ENCODE measurements at regions not wholly inside any gene's neighbourhood (a gene's known extent, or its start where the extent isn't known, plus 50 kb on each side); places are given as distances from the start of the nearest gene placed in this dataset.
"Not testable (repeated sequence)": the region's sequence is repeated elsewhere in the genome, so short reads cannot be mapped to it uniquely, and the experiment has no call there.

DNA sequence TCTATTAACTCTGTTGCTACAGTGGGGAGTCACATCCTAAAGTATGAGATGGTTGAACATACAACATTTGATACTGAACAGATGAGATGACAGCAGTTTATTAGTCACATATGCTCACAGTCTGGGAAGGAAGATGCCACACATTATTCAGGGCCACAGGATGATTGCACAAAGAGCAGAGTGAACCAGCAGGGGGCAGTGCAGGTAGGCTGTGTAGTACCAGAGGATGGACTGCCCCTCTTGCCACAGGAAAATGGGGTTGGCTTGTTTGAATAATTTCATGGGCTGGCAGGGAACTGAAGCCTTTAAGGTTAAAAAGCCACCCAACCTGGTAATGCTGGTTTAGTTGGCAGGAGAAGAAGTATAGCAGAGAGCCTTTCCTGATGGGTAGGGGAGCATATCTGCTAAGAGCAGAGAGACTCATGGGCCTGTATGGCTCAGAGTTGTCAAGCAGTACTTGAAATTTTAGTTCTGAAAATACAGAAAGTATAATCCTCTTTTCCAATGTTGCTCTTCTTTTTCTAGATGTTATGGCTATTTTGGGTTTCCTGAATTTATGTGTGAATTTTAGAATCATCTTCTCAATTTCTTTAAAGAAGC is 180.4 kb upstream of the B3GAT1 start:
- peaks cover 4% of the 10 kb centered on the region for H3K27me3 Mint-ChIP-seq
- ATAC-seq (ENCODE audit: low read depth) (no peak), DNase-seq (no peak)
- TF ChIP-seq, protein P1, sequence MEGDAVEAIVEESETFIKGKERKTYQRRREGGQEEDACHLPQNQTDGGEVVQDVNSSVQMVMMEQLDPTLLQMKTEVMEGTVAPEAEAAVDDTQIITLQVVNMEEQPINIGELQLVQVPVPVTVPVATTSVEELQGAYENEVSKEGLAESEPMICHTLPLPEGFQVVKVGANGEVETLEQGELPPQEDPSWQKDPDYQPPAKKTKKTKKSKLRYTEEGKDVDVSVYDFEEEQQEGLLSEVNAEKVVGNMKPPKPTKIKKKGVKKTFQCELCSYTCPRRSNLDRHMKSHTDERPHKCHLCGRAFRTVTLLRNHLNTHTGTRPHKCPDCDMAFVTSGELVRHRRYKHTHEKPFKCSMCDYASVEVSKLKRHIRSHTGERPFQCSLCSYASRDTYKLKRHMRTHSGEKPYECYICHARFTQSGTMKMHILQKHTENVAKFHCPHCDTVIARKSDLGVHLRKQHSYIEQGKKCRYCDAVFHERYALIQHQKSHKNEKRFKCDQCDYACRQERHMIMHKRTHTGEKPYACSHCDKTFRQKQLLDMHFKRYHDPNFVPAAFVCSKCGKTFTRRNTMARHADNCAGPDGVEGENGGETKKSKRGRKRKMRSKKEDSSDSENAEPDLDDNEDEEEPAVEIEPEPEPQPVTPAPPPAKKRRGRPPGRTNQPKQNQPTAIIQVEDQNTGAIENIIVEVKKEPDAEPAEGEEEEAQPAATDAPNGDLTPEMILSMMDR (IDR thresholded peaks at IDR 0.05): no peak
- ChIA-PET POLR2A (no interaction called here), CTCF (no interaction called here)
- H3K4me1 Mint-ChIP-seq: peaks cover 7% of the 10 kb centered on the region
- no peak overlapping the region for H3K27ac Mint-ChIP-seq
- intact Hi-C loops (cut with micrococcal nuclease): no loop called here
- H3K4me3 Mint-ChIP-seq: no peak overlapping the region
- H3K36me3 Mint-ChIP-seq (ENCODE audit: low read depth): no peaks in the 10 kb centered on the region
- no peaks in the 10 kb centered on the region for H3K9me3 Mint-ChIP-seq

DNA sequence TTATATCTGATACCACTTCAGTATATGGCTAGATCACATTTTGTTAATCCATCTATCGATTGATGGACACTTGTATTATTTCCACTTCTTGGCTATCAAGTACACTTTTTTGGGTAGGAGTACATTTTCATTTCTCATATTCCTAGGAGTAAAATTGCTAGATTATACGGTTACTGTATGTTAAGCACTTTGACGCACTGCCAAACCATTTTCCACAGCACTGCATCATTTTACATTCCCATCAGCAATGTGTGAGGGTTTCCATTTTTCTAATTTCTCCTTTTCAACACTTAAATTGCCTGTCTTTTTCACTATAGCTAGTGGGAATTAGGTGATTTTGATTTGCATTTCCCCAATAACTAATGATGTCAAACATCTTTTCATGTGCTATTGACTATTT is 179.3 kb upstream of the B3GAT1 start:
- Mint-ChIP-seq H3K36me3 (ENCODE audit: low read depth) (no peaks in the 10 kb centered on the region), H3K27ac (no peak overlapping the region), H3K4me1 (peaks cover 18% of the 10 kb centered on the region), H3K27me3 (peaks cover 4% of the 10 kb centered on the region), H3K9me3 (no peaks in the 10 kb centered on the region), H3K4me3 (no peak overlapping the region)
- intact Hi-C loops (cut with micrococcal nuclease): no loop called here
- ATAC-seq (ENCODE audit: low read depth) (no peak), DNase-seq (no peak)
- TF ChIP-seq, protein P1 (IDR thresholded peaks at IDR 0.05): no peak
- POLR2A ChIA-PET: no interaction called here
- CTCF ChIA-PET: no interaction called here

DNA sequence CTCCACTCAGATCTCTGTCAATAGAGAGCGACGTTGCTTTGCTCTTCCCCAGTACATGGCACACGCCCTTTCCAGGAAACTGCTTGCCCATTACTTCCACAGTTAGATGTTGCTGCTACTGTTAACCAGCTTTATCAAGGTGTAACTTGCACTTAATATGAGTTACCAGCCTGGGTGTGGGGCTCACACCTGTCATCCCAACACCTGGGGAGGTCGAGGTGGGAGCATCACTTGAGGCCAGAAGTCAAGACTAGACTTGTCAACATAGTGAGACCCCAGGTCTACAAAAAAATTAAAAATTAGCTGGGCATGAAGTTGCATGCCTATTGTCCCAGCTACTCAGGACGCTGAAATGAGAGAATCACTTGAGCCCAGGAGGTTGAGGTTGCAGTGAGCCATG is 177.1 kb upstream of the B3GAT1 start:
- H3K27ac Mint-ChIP-seq: no peak overlapping the region
- H3K9me3 Mint-ChIP-seq: no peaks in the 10 kb centered on the region
- no peak for ATAC-seq (ENCODE audit: low read depth)
- DNase-seq: no peak
- CTCF ChIA-PET: no interaction called here
- POLR2A ChIA-PET: no interaction called here
- TF ChIP-seq, protein P1 (IDR thresholded peaks at IDR 0.05): no peak
- no peaks in the 10 kb centered on the region for H3K36me3 Mint-ChIP-seq (ENCODE audit: low read depth)
- H3K4me1 Mint-ChIP-seq: peaks cover 35% of the 10 kb centered on the region
- no peak overlapping the region for H3K4me3 Mint-ChIP-seq
- no peaks in the 10 kb centered on the region for H3K27me3 Mint-ChIP-seq
- intact Hi-C loops (cut with micrococcal nuclease): no loop called here

- CTCF ChIA-PET; H3K4me3 Mint-ChIP-seq; H3K27me3 Mint-ChIP-seq; intact Hi-C loops (cut with micrococcal nuclease); H3K27ac Mint-ChIP-seq; ATAC-seq (ENCODE audit: low read depth); H3K36me3 Mint-ChIP-seq (ENCODE audit: low read depth); H3K9me3 Mint-ChIP-seq; DNase-seq: not testable (repeated sequence)
- POLR2A ChIA-PET: interaction anchor here (0.7 kb wide), 1 partner anchor 554 kb away, joined by 3 read pairs; no protein-coding TSS in a partner anchor
- H3K4me1 Mint-ChIP-seq: peaks cover 41% of the 10 kb centered on the region
These were observed 176.5 kb upstream of the B3GAT1 start for GRCh38 chr11:134588460-134589110.

- ChIA-PET CTCF (no interaction called here), POLR2A (no interaction called here)
- TF ChIP-seq, protein P1 (IDR thresholded peaks at IDR 0.05): no peak
- ATAC-seq (ENCODE audit: low read depth) (peak; percentile 21), DNase-seq (no peak)
- Mint-ChIP-seq H3K27me3 (peaks cover 8% of the 10 kb centered on the region), H3K4me1 (peaks cover 52% of the 10 kb centered on the region), H3K4me3 (no peak overlapping the region), H3K36me3 (ENCODE audit: low read depth) (no peaks in the 10 kb centered on the region), H3K27ac (peak overlapping the region; percentile 24), H3K9me3 (no peaks in the 10 kb centered on the region)
- intact Hi-C loops (cut with micrococcal nuclease): no loop called here
These were observed 175.3 kb upstream of the B3GAT1 start for GRCh38 chr11:134587345-134587744.
